DMS153 treated with DMSO at 0.1 percent for 48 hours (cell line): ENCODE measurements at regions not wholly inside any gene's neighbourhood (a gene's known extent, or its start where the extent isn't known, plus 50 kb on each side); places are given as distances from the start of the nearest gene placed in this dataset.

Source experiments
- DNase-seq: peaks from one replicate; lab custom pipeline; 2025; ENCODE audit not compliant: unreplicated experiment; lab: John Stamatoyannopoulos, UW

DNA sequence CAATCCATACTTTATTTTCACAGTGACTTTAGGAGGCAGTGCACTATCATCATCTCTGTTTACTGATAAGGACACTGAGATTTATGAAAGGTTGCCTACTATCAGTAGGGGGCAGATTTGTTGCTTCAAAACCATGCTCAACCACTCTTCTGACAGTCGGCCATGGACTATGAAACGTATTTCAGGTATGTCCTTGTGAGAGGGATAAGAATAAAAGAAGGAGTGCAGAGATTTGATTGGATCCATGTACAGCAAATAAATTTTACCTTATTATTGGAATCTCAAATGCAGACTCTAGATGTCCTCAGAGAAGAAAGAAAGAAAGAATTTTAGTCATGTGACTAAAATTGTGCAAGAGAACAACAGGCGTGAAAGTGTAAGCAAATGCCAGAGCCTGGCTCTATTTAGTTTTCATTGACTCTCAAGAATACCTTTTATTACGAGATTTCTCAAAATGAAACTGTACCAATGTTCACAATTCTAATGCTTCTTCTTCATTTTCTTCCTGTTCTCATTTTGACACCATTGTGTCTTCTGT, 296.6 kb upstream of the RASA1 start:
- DNase-seq: no peak

DNA sequence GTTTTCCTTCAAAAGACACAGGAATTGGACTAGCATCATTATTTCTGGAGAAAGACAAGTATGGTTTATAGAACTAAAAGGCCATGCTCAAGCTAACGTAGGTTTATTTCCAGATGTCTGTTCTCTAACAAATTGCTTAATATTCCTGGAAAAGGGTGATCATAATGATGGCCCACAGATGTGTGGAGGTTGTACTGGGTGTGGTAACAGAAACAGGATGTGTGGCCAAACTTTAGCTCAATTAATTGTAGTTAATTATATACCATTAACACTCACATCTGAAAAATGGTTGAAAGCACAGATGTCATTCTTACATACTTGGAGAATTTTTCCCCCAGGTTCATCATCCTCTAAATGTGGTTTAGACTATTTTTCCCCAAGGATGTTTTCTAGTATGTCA, 292.7 kb upstream of the RASA1 start:
- DNase-seq: no peak

DNA sequence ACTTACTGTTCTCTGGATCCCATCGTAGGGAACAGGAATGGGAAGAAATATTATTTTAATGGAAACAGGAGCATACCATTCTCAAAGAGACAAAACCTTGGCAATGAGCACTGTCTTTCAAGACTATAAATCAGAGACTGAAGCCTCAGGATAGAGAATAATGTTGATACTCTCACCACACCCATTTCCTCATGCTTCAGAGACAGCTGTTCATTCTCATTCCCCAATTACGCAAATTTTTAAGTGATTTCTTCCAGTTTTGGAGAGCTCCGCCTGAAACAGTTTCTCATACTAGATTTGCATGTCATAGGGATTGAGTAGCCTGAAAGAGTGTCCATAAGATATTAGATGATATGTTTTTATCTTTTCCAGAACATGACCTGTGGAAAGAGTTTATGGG, 290.5 kb upstream of the RASA1 start:
- no peak for DNase-seq

DNA sequence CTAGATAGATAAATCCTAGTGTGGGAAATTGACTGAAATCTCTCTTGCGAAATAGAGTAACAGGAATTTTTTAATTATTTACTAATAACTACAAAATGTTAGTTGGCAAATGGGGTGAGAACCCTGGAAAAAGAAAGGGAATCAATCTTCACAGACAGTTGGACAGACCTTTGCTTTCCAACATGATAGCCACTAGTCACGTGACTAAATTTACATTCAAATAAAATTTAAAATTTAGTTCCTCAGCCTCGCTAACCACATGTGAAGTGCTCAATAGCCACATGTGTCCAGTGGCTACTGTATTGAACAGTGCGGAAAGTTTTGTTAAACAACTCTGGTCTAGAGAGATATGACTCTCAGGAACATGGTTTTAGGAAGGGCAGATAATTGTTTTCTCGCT, 289.9 kb upstream of the RASA1 start:
- DNase-seq: no peak

DNA sequence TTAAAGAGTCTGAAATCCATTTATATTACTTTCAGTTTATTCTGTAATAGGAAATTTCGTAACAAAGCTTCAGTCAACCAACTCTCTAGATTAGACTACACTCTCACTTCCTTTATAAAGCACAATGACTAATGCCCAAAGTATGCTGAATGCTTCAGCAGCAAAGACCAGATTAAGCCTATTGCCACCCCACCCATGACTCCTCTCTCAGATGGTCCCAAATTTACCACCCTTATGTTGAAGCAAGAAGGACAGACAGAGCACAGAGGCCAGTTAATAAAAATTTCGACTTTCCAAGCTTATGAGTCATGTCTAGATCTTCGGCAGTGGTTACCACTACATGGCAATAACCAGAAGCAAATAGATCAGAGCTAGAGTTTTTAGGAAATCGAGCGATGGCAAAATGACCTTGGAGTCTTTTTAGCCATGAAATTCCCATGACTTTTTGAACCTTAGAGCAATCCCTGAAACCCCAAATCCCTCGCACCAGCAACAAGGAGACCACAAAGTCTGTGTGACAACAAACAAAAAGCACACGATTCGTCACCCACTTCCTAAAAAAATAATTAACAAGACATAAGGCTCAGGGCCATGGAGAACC, 287.8 kb upstream of the RASA1 start:
- DNase-seq: no peak

DNA sequence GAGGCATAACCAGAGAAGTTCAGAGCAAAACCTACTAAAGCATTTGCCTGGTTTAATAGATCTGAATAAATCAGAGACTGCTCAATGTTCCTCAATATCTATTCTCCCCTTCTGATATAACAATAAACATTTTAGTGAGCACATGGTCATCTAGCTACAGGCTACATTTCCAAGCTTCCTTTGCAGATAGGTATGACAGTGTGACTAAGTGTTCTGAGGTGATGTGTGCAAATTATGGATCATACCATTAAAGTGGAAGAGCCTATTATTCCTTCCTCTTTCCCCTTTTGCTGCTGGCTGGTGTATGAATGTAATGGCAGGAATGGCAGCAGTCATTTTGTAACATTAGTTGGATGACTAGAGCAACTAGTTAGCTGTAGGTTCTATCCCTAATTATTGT, 285.8 kb upstream of the RASA1 start:
- DNase-seq: no peak

DNA sequence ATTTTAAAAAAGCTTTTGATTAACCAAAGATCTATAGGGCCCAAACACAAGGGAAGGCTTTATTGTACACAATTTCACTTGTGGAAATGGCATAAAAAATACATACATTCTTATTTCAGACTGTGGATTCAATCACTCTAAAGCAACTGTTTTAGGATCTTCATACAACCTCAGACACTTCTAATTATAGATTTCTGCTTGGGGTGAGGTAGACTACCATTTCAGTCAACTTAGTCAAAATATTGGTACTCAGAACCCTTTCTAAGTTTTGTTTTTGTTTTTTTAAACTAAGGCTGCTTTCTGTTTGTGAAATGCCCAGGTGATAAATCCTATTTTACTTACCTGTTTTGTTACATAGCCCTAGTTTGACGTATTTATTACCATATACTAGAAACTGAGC, 284.5 kb upstream of the RASA1 start:
- DNase-seq: no peak

DNA sequence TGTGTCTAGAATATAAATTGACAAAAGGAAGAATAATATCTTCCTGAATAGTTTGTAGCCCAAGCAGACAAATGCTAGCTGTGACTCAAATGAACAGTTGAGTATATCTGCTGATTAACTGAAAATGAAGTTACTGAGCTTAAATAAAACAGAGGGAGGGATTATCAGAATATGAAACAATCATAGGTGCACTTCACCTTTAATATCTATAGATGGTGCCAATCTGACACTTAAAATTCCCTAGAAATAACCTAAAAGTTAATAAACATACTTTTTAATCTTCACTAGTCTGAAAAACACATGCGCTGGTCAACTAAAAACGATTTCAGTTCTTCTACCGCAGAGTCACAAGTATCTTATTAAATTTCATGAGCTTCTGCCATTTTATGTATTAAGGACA, 280.8 kb upstream of the RASA1 start:
- no peak for DNase-seq

DNA sequence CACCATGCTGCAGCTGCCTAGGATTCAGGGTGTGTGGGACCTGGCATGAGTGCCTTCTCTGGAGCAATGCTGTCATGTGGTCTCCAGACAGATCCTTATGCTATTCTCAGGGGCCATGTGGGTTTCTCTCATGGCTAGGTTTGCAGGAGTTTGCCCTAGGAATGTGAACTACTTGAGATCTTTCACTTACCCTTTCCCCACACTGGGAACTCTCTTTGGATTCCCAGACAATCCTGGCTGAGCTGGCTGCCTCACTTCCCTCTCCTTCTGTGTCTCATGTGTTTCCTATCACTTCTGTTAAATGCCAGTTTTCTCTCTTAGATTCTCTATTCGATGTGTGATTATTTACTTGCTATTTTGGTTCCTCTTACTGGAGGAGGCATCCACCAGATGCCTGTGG, 270.2 kb upstream of the RASA1 start:
- DNase-seq: no peak

DNA sequence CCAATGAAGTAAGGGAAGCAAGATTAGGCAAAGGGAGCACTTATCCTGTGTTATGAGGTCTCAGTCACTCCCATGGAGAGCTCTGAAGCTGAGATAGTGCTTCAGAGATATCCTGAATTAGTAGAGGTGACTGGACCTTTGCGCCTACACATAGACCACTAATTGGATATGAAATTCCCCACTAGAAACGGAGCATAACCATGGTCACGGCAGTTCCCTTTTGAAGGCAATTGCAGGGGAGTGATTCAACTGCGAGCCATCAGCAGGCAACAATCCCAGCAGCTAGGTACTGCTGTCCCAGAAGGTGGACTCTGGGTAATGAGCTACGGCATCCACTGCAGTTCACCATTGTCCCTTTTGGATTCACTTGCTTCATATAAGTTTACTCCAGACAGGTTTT, 267.7 kb upstream of the RASA1 start:
- DNase-seq: no peak

DNA sequence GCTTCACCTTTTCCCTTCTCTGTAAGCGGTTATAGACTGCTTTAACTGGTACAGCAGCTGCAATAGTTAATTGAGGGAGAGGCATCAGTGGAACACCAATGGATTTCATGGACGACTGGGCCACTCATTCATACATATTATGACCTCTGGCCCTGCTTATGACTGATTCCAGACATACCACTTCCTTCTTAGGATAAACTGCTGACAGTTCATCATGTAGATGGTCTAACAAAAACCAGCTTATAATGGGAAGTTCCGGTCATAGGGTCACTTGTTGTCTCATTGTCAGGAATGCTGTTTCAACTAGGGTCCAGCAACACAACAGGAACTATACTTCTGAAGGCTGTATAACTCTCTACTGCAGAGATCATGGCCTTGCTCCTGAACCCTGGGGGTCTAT, 265.2 kb upstream of the RASA1 start:
- no peak for DNase-seq

DNA sequence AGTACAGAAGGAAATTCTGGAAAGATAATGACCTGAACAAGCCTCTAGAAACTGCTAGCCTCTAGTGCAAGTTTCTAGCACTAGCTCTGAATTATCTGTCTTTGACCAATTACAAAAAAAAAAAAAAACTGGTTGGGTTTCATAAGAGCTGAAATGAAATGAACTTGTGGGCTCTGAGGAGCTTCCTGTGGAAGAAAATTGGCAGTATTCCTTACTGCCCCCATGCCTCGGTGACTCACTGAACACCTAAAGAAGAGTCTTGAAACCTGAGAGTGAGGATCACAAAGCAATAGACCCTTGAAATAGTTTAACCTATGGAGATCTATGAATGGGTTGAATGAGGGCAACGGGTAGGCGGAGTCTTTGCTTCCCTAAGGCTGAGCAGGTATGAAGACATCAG, 263.6 kb upstream of the RASA1 start:
- no peak for DNase-seq

DNA sequence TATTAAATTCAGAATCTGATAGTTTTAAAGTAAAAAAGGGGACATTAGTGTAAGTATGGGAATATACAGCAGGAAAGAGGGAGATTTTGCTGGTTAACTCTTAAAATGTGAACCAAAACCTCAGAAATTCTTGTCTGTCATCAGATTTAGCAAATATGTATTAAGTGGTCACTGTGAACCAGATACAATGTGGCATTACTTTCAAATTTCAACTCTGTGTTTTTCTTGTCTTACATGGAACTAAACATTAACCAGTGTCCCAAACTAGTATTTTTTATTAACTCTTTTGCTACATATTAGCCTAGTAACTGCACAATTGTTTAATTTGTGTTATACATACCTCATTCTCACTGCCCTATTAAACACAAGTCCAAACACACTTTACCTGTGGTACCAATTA, 259.9 kb upstream of the RASA1 start:
- no peak for DNase-seq

DNA sequence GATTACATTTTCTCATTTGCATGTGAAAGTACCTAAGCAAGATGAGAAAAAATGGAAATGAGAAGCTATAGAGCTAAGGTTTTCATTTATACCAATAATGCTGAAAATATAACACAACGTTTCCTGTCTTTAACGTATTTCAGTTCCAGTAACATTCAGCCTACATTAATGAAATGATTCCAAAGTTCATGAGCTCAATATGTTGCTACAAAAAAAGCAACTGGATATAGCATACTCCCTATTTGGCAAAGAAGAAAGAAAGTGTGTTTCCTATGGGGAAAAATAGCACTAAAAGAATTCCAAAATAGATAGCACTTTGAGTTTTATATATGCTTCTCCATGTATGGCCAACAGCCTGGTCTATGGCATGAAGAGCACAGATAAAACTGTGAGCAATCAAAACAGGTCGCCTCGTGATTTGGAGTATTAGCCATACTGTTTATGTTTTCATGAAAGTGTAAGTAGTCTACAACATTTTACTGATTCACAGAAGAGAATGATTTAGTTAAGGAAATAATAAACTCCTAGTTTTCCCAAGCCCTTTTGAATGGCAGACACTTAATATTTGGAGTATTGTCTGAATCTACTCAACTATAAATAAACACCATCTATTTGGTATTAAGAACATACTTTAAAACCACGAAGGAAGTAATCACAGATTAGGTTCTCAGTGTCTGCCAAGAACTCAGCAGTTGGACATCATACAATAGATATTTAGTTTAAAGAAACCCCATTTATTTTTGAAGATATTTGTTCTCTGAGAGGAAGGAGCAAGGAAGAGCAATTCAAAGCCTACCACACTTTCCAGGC, 258.7 kb upstream of the RASA1 start:
- no peak for DNase-seq

DNA sequence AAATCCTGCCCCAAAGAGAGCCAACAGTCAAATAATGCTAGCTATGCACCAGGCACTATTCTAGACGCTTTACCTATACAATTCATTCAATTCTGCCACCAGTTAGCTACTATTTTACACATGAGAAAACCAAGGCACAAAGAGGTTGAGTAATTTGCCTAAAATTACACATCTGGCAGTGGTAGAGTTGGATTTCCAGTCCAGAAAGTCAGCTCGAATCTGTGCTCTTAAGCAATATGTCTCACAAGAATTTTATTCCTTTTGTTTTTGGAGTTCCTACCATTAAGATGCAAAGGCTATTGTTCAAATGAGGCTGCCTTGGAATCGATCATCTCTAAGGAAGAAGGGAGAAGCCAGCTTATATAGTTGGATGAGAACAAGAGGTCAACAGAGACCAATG, 256.9 kb upstream of the RASA1 start:
- no peak for DNase-seq

DNA sequence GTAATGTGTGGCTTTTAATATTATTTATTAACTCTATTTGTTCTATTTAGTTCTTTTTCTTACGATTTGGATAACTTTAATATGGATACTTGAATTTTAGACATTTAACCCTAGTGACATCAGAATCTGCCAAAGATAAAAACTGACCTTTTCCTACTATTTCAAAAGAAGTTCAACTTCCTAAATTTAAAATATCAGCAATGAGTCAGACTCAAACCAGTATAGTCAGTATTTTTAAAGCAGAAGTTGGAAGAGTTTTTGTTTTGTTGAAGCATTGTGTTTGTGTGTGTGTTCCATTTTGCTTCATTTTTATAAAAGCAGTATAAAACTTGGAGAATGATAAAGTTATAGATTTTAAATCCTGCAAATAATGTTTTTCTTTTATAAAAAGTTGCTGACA, 251.8 kb upstream of the RASA1 start:
- no peak for DNase-seq

DNA sequence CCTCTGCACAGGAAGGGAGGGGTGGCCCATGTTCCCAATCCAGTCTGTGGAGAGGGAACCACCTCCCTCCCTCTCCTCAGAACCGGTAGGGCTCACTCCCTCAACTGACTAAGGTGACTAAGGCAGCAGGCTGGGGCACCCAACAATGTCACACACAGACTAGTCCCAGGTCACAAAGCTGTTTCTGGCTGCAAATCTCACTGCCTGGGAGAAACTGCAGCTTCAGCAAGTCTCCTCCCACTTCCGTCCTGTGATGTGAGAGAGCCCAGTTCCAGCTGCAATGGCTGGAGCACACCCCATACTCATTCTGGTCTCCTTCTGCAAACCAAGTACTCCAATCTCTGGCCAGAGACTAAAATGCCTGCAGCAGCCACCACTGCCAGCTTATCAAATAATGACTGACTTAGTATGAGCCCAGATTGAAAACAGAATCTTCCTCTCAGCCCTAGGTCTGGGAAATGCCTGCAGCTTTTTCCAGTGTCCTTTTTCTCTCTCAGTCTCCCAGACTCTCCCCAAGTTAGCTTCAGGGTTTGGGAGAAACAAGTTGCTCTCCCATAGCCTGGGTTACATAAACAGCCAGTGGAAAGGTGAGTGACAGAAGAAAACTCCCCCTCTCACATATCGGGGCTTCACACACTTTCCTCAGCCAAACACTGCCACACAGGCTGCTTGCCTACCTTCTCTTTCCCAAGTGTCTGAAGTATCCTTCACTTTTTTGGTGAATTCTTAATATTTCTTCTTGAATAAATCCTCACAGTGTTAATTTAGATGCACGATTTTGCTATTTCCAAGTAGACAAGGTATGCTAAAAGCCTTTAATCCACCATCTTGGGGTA, 247.4 kb upstream of the RASA1 start:
- no peak for DNase-seq

DNA sequence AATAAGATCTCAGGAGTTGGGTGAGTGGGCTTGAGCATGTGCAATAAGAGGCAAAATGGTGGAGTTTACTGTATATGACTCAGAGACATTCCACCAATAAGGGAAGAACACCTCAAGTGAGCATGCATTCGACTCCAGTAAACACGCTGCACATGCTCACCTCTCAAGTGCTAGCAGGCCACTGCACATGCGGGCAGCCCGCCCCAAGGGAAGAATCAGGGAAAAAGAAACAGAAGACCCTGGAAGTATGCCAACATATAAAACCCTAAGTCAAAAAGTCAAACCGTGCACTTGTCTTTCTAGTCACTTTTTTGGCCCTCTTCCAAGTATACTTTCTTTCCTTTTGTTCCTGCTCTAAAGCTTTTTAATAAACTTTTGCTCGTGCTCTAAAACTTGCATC, 245.3 kb upstream of the RASA1 start:
- DNase-seq: no peak

DNA sequence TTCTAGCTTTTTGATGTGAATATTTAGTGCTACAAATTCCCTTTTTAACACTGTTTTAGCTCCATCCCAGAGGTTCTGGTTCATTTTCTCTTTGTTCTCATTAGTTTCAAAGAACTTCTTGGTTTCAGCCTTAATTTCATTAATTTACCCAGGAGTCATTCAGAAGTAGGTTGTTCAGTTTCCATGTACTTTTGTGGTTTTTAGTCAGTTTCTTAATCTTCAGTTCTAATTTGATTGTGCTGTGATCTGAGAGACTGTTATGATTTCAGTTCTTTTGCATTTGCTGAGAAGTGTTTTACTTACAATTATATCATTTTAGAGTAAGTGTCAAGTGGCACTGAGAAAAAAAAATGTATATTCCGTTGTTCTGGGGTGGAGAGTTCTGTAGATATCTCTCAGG, 240.1 kb upstream of the RASA1 start:
- no peak for DNase-seq

DNA sequence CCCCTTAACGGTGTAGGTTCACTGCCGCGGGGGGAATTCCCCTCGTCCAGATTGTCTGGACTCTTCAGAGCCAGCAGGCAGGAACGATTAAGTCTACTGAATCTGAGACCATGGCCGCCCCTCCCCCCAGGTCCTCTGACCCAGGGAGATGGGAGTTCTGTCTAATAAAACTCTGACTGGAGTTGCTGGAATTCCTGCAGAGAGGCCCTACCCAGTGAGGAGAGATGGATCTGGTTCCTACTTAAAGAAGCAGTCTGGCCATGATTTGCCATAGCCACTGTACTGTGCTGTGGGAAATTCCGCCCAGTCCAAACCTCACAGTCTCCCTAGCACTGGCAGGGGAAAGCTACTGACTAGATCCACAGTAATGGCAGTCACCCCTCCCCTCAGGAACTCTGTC, 237.7 kb upstream of the RASA1 start:
- DNase-seq: no peak

DNA sequence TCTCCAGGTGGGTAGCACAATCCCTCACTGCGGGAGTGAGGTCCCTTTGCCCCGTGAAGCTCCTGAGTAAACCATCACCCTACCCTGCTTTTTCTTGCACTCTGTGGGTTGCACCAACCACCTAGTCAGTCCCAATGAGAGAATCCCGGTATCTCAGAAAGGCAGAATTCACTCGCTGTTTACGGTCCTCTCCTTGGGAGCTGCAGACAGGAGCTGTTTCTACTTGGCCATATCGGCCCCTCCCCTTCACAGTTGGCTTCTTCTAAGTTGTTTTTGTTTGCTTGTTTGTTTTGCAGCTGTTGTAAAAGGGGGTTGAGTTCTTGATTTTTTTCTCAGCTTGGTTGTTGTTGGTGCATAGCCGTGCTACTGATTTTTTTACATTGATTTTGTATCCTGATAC, 237.0 kb upstream of the RASA1 start:
- DNase-seq: no peak

DNA sequence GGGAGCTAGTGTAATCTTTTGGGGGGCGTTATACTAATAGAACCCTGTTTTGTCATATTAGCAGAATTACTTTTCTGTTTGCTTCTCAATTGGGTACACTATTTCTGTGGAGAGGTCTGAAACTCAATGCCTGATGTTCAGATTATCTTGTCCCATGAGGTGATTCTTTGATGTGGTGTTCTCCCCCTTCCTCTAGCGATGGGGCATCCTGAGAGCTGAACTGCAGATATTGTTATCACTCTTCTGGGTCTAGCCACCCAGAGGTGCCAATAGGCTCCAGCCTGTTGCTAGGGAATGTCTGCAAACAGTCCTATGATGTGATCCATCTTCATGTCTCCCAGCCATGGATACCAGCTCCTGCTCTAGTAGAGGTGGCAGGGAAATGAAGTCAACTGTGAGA, 233.1 kb upstream of the RASA1 start:
- DNase-seq: no peak
